Sigmoid colon (tissue), 6 donors: ENCODE measurements at regions not wholly inside any gene's neighbourhood (a gene's known extent, or its start where the extent isn't known, plus 50 kb on each side); places are given as distances from the start of the nearest gene placed in this dataset.

ENCODE experiments used
- DNase-seq: peaks from one replicate; pipeline ENCODE4 v3.0.0-alpha.2; 2019
- H3K27ac ChIP-seq, 4 donors: fragments of 200-600 bp; sonication (generic); one replicate each; pipeline ENCODE4 v1.5.1; 2016 to 2019; ENCODE audit warnings: mild to moderate bottlenecking in 1 of 4
- H3K27me3 ChIP-seq, 3 donors: fragments of 200-600 bp; sonication (generic); one replicate each; pipeline ENCODE4 v1.5.1; 2019; ENCODE audit warnings: mild to moderate bottlenecking in 1 of 3
- H3K36me3 ChIP-seq, 4 donors: fragments of 200-600 bp; sonication (generic); one replicate each; pipeline ENCODE4 v1.5.1; 2016 to 2019
- H3K4me1 ChIP-seq, 4 donors: fragments of 200-600 bp; sonication (generic); one replicate each; pipeline ENCODE4 v1.5.1; 2017 to 2019
- H3K4me3 ChIP-seq, 4 donors: fragments of 200-600 bp; sonication (generic); one replicate each; pipeline ENCODE4 v1.5.1; 2017 to 2019; ENCODE audit warnings: mild to moderate bottlenecking in 2 of 4, moderate library complexity in 1 of 4
- H3K9me3 ChIP-seq, 4 donors: fragments of 200-600 bp in 3 of 4; sonication (generic) in 3 of 4; one replicate each; pipeline versions ENCODE4 v1.5.1 to v1.6.1; 2013 to 2019
- EP300 ChIP-seq, 4 donors: sonication (generic); formaldehyde crosslinking; IDR thresholded peaks; one replicate each; pipeline ENCODE4 v1.6.1; 2017; ENCODE audit warnings: antibody characterized with exemption in 4 of 4
- POLR2A ChIP-seq, 2 donors: fragments of 450-650 bp; IDR thresholded peaks; one replicate each; pipeline ENCODE4 v1.6.1; 2016; ENCODE audit warnings: antibody characterized with exemption in 2 of 2, mild to moderate bottlenecking in 2 of 2, moderate library complexity in 2 of 2
- POLR2AphosphoS5 ChIP-seq, 4 donors: sonication (generic); formaldehyde crosslinking; IDR thresholded peaks; one replicate each; pipeline ENCODE4 v1.6.1; 2017; ENCODE audit warnings: antibody characterized with exemption in 4 of 4
- WGBS, 2 donors: extraction: QIAGEN DNeasy Blood & Tissue Kit; methylation state at CpG; one replicate each; pipeline ENCODE4 v1.1.7; 2013; 5-methylcytosine and 5-hydroxymethylcytosine counted together
- intact Hi-C: fragments of 100-400 bp; cut with DNase I; formaldehyde crosslinking; loops from one replicate; pipeline ENCODE4 v1.15.1; 2023
- TF ChIP-seq, protein P1 (sequence below), 4 experiments: fragments of 450-650 bp in 3 of 4; fragments of 200-600 bp in 1 of 4; IDR thresholded peaks; one replicate each; pipeline ENCODE4 v1.5.1; 2016 to 2019; ENCODE audit warnings: antibody characterized with exemption in 4 of 4, mild to moderate bottlenecking in 3 of 4, moderate library complexity in 2 of 4
- donor health status: healthy with polysubstance abuse.
- donor health status: healthy.

DNA sequence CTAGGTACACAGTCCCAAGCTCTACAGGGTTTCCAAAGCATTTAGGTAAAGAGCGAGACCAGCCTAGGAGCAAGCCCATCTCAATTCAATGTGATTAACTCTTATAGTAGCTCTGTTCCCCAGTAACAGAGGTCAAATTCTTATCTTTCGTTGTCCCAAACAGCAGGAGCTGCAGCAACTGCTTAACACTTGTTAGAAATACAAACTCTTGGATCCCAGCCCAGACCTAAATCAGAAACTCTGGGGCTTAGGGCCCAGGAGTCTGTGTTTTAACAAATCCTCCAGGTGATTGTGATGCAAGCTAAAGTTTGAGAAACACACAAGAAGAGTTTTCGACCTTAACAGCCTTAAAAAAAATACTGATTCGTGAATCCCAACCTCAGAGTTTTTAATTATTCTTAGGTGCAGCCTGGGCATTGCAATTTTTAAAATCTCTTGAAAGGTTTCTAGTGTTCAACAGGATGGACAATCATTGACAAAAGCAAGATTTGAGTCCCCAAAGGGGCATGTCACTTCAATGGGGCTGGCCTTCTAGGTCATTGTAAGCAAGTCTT, 127.4 kb upstream of the HCRTR2 start:
- Histone ChIP-seq H3K27ac (no peak overlapping the region), H3K4me1 (peaks cover 0 to 4% (median 0%) of the 10 kb centered on the region in 4 donors), H3K4me3 (no peak overlapping the region), H3K36me3 (no peaks in the 10 kb centered on the region), H3K27me3 (no peaks in the 10 kb centered on the region), H3K9me3 (no peaks in the 10 kb centered on the region)
- WGBS, 2 donors: 47 to 67% methylated on average over 4 of the region's 4 CpGs
- TF ChIP-seq, protein P1, sequence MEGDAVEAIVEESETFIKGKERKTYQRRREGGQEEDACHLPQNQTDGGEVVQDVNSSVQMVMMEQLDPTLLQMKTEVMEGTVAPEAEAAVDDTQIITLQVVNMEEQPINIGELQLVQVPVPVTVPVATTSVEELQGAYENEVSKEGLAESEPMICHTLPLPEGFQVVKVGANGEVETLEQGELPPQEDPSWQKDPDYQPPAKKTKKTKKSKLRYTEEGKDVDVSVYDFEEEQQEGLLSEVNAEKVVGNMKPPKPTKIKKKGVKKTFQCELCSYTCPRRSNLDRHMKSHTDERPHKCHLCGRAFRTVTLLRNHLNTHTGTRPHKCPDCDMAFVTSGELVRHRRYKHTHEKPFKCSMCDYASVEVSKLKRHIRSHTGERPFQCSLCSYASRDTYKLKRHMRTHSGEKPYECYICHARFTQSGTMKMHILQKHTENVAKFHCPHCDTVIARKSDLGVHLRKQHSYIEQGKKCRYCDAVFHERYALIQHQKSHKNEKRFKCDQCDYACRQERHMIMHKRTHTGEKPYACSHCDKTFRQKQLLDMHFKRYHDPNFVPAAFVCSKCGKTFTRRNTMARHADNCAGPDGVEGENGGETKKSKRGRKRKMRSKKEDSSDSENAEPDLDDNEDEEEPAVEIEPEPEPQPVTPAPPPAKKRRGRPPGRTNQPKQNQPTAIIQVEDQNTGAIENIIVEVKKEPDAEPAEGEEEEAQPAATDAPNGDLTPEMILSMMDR (IDR thresholded peaks at IDR 0.05): no peak
- intact Hi-C loops: no loop called here
- no peak for DNase-seq

DNA sequence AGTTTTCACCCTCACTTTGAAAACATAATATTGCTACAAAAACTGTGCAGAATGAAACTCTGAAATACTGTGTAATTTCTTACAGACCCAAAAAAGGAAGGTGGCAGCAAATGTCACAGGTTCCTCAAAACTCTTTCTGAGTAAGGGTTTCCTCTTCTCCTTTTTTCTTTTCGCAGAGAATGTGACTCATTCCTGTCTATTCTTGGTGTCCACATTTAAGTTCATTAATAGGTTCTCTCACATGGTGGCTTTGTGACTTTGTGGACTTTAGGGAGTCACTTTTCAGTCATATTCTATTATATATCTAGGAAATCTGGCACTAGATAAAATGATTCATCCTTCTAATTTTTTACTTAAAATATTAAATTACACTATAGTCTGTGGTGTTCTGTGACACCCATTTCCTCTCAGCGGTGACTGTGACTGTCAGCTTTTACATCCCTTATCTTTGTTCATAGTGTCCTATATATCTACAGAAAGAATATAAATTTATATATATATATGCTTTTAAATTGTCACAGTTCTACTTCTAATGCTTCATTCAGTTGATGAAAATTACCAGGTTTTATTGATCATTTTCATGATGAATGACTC, 126.8 kb upstream of the HCRTR2 start:
- no peak for DNase-seq
- intact Hi-C loops: no loop called here

DNA sequence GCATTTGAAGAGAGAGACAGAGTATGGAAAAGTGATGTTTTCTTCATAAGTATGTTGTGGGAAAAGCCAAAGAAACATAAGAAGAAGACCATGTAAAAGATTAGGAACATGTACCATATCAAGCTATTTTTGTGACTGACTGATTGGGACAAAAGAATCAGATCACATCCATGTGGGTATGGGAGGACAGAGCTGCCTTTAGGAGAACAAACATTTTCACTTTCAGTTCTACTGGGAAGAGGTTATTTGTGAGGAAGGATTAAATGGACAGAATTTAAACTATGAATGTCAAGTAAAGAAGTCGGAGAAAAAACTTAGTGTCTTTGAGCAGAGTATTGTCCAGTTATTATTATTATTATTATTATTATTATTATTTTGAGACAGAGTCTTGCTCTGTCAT, 124.4 kb upstream of the HCRTR2 start:
- Histone ChIP-seq H3K4me1 (peaks cover 0 to under 1% (median 0%) of the 10 kb centered on the region in 4 donors), H3K36me3 (no peaks in the 10 kb centered on the region), H3K4me3 (no peak overlapping the region), H3K27ac (no peak overlapping the region), H3K9me3 (no peaks in the 10 kb centered on the region), H3K27me3 (no peaks in the 10 kb centered on the region)
- intact Hi-C loops: no loop called here
- TF ChIP-seq, protein P1 (IDR thresholded peaks at IDR 0.05): no peak
- no peak for TF ChIP-seq EP300 (IDR thresholded peaks at IDR 0.05)
- no peak for TF ChIP-seq POLR2A (IDR thresholded peaks at IDR 0.05)
- TF ChIP-seq POLR2AphosphoS5 (IDR thresholded peaks at IDR 0.05): no peak
- DNase-seq: no peak
- 94% methylated on average over 1 of the region's 1 CpG for WGBS, 2 donors

More for the DNA sequence above, 126.8 kb upstream of the HCRTR2 start:
- no peaks in the 10 kb centered on the region for H3K36me3 ChIP-seq
- H3K4me1 ChIP-seq: peaks cover 0 to 4% (median 0%) of the 10 kb centered on the region in 4 donors
- no peak for TF ChIP-seq POLR2A (IDR thresholded peaks at IDR 0.05)
- TF ChIP-seq EP300 (IDR thresholded peaks at IDR 0.05): no peak
- no peak for TF ChIP-seq POLR2AphosphoS5 (IDR thresholded peaks at IDR 0.05)
- TF ChIP-seq, protein P1 (IDR thresholded peaks at IDR 0.05): no peak
- H3K4me3 ChIP-seq: no peak overlapping the region
- no peaks in the 10 kb centered on the region for H3K27me3 ChIP-seq
- H3K27ac ChIP-seq: no peak overlapping the region
- H3K9me3 ChIP-seq: no peaks in the 10 kb centered on the region
- WGBS, 2 donors: 44 to 85% methylated on average over 2 of the region's 2 CpGs

DNA sequence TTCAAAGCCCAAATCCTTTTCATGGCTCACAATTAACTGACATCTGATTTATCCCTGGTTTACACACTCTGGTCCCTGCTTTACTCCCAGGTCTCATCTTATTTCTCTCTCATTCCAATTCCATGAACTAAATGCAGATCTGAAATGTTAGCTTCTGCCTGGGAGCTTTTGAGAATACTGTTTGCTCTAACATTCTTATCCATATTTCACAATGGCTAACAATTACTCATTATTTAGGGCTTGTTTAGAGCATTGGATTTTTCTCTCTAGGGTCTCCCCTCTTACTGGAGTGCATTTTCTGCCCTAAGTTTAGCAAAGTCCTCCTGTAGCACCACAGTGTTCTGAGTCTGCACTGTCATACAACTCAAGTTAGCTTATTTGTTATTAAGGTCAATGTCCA, 121.5 kb upstream of the HCRTR2 start:
- intact Hi-C loops: no loop called here
- Histone ChIP-seq H3K36me3 (no peaks in the 10 kb centered on the region), H3K4me1 (no peaks in the 10 kb centered on the region)

More for the DNA sequence above, 121.5 kb upstream of the HCRTR2 start:
- Histone ChIP-seq H3K9me3 (no peaks in the 10 kb centered on the region), H3K4me3 (no peak overlapping the region), H3K27ac (no peak overlapping the region), H3K27me3 (no peaks in the 10 kb centered on the region)
- DNase-seq: no peak
- TF ChIP-seq, protein P1 (IDR thresholded peaks at IDR 0.05): no peak
- no peak for TF ChIP-seq EP300 (IDR thresholded peaks at IDR 0.05)
- TF ChIP-seq POLR2A (IDR thresholded peaks at IDR 0.05): no peak
- no peak for TF ChIP-seq POLR2AphosphoS5 (IDR thresholded peaks at IDR 0.05)
